GM19468 (cell line): ENCODE measurements at regions not wholly inside any gene's neighbourhood (a gene's known extent, or its start where the extent isn't known, plus 50 kb on each side); places are given as distances from the start of the nearest gene placed in this dataset.

Experiments
- ATAC-seq: cut with Tn5 transposase; IDR thresholded peaks from one replicate; pipeline ENCODE4 v1.9.1; 2021; ENCODE audit warnings: mild to moderate bottlenecking, moderate library complexity, moderate number of reproducible peaks; ENCODE audit not compliant: unreplicated experiment; ENCODE audit errors: extremely low read depth

GRCh38 chr5:56527174-56527573 is 288.2 kb upstream of the MAP3K1 start:
- no peak for ATAC-seq

GRCh38 chr5:56525113-56525512 is 290.2 kb upstream of the MAP3K1 start:
- ATAC-seq: no peak

- no peak for ATAC-seq
Observed at GRCh38 chr5:56523790-56524575, 290.9 kb upstream of the ANKRD55 start.

- ATAC-seq: no peak
Observed at GRCh38 chr5:56522960-56523359, 289.8 kb upstream of the ANKRD55 start.

GRCh38 chr5:56522169-56522568 is 289.0 kb upstream of the ANKRD55 start:
- ATAC-seq: no peak

GRCh38 chr5:56520986-56521730 is 288.0 kb upstream of the ANKRD55 start:
- ATAC-seq: no peak

GRCh38 chr5:56518820-56519219 is 285.7 kb upstream of the ANKRD55 start:
- no peak for ATAC-seq

- no peak for ATAC-seq
Observed at GRCh38 chr5:56517011-56517416, 283.9 kb upstream of the ANKRD55 start.

- no peak for ATAC-seq
Observed at GRCh38 chr5:56516441-56516840, 283.3 kb upstream of the ANKRD55 start.

- ATAC-seq: no peak
Observed at GRCh38 chr5:56516035-56516434, 282.9 kb upstream of the ANKRD55 start.

GRCh38 chr5:56515011-56515410 is 281.9 kb upstream of the ANKRD55 start:
- no peak for ATAC-seq

- ATAC-seq: no peak
Observed at GRCh38 chr5:56514245-56514644, 281.1 kb upstream of the ANKRD55 start.

GRCh38 chr5:56513141-56513540 is 280.0 kb upstream of the ANKRD55 start:
- ATAC-seq: no peak

- ATAC-seq: no peak
Observed at GRCh38 chr5:56512313-56512996, 279.3 kb upstream of the ANKRD55 start.

- ATAC-seq: no peak
Observed at GRCh38 chr5:56511326-56511841, 278.3 kb upstream of the ANKRD55 start.

- ATAC-seq: no peak
Observed at GRCh38 chr5:56508249-56508648, 275.1 kb upstream of the ANKRD55 start.

GRCh38 chr5:56507351-56507930 is 274.3 kb upstream of the ANKRD55 start:
- ATAC-seq: no peak

- ATAC-seq: no peak
Observed at GRCh38 chr5:56506211-56506965, 273.3 kb upstream of the ANKRD55 start.

- no peak for ATAC-seq
Observed at GRCh38 chr5:56503929-56504328, 270.8 kb upstream of the ANKRD55 start.
